Panc1 (cell line): ENCODE measurements at regions not wholly inside any gene's neighbourhood (a gene's known extent, or its start where the extent isn't known, plus 50 kb on each side); places are given as distances from the start of the nearest gene placed in this dataset.

Experiments
- POLR2AphosphoS5 ChIP-seq: IDR thresholded peaks from 2 replicates; pipeline ENCODE4 v1.6.1; 2012; ENCODE audit warnings: mild to moderate bottlenecking, low read depth, low read length, moderate library complexity
- SIN3A ChIP-seq: IDR thresholded peaks from 2 replicates; pipeline ENCODE4 v1.6.1; 2012; ENCODE audit warnings: low read depth, mild to moderate bottlenecking, low read length, moderate library complexity, borderline replicate concordance; ENCODE audit not compliant: insufficient read depth
- TCF7L2 ChIP-seq: IDR thresholded peaks from 2 replicates; pipeline ENCODE4 v1.6.1; 2011; ENCODE audit warnings: mild to moderate bottlenecking, low read depth, low read length, inconsistent platforms
- TF ChIP-seq, protein P1 (sequence below): fragments of 450-650 bp; IDR thresholded peaks from 2 replicates; pipeline ENCODE4 v1.5.1; 2017; ENCODE audit warnings: mild to moderate bottlenecking
- TF ChIP-seq, protein P2 (sequence below), 2 experiments: IDR thresholded peaks; 2 replicates each; pipeline ENCODE4 v1.6.1; 2011 to 2012; ENCODE audit warnings: low read depth in 2 of 2, control low read depth in 1 of 2, low read length in 1 of 2, mild to moderate bottlenecking in 1 of 2, moderate library complexity in 1 of 2; ENCODE audit not compliant: insufficient read depth in 1 of 2

DNA sequence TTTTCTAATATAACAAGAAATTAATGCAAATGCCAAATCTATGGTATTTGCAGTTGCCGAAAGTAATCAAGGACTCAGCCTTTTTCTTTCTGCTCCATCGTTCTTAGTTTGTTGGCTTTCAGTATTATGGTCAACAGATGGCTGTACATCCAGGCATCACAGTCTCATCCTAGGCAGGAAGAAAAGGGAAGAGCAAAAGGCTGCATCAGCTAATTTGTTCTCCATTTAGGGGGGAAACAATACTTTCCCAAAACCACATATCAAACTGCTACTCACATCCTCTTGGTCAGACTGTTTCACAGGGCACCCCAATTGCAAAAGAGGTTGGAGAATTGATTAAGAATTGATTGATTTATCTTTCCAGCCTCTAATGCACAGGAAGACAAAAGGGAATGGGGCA lies 89.3 kb downstream of the MDH1 start:
- TF ChIP-seq POLR2AphosphoS5 (no peak), TCF7L2 (no peak), SIN3A (no peak)
- TF ChIP-seq, protein P1, sequence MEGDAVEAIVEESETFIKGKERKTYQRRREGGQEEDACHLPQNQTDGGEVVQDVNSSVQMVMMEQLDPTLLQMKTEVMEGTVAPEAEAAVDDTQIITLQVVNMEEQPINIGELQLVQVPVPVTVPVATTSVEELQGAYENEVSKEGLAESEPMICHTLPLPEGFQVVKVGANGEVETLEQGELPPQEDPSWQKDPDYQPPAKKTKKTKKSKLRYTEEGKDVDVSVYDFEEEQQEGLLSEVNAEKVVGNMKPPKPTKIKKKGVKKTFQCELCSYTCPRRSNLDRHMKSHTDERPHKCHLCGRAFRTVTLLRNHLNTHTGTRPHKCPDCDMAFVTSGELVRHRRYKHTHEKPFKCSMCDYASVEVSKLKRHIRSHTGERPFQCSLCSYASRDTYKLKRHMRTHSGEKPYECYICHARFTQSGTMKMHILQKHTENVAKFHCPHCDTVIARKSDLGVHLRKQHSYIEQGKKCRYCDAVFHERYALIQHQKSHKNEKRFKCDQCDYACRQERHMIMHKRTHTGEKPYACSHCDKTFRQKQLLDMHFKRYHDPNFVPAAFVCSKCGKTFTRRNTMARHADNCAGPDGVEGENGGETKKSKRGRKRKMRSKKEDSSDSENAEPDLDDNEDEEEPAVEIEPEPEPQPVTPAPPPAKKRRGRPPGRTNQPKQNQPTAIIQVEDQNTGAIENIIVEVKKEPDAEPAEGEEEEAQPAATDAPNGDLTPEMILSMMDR = no peak
- TF ChIP-seq, protein P2, sequence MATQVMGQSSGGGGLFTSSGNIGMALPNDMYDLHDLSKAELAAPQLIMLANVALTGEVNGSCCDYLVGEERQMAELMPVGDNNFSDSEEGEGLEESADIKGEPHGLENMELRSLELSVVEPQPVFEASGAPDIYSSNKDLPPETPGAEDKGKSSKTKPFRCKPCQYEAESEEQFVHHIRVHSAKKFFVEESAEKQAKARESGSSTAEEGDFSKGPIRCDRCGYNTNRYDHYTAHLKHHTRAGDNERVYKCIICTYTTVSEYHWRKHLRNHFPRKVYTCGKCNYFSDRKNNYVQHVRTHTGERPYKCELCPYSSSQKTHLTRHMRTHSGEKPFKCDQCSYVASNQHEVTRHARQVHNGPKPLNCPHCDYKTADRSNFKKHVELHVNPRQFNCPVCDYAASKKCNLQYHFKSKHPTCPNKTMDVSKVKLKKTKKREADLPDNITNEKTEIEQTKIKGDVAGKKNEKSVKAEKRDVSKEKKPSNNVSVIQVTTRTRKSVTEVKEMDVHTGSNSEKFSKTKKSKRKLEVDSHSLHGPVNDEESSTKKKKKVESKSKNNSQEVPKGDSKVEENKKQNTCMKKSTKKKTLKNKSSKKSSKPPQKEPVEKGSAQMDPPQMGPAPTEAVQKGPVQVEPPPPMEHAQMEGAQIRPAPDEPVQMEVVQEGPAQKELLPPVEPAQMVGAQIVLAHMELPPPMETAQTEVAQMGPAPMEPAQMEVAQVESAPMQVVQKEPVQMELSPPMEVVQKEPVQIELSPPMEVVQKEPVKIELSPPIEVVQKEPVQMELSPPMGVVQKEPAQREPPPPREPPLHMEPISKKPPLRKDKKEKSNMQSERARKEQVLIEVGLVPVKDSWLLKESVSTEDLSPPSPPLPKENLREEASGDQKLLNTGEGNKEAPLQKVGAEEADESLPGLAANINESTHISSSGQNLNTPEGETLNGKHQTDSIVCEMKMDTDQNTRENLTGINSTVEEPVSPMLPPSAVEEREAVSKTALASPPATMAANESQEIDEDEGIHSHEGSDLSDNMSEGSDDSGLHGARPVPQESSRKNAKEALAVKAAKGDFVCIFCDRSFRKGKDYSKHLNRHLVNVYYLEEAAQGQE (IDR thresholded peaks at IDR 0.05; ENCODE audit: insufficient read depth in 1 of 2, low read depth in 2 of 2, low read length in 1 of 2) = no peak
